GM23338 (cell line): ENCODE measurements at regions not wholly inside any gene's neighbourhood (a gene's known extent, or its start where the extent isn't known, plus 50 kb on each side); places are given as distances from the start of the nearest gene placed in this dataset.

Experiments used
- ATAC-seq: fragments of 200-7000 bp; cut with Tn5 transposase; 3 replicates; pipeline ENCODE4 v1.9.1; 2020
- DNase-seq: peaks from one replicate; pipeline ENCODE4 v3.0.0-alpha.2; 2015; ENCODE audit warnings: low spot score
- H2AFZ ChIP-seq: fragments of 200-600 bp; sonication (generic); 2 replicates; pipeline ENCODE4 v1.8.0; 2016; ENCODE audit warnings: antibody characterized with exemption, mild to moderate bottlenecking, moderate library complexity
- H3F3A ChIP-seq: fragments of 200-600 bp; sonication (generic); replicated peaks from 2 replicates; pipeline ENCODE4 v1.8.0; 2017; ENCODE audit warnings: antibody characterized with exemption, mixed run types, low read depth
- H3K27ac ChIP-seq: fragments of 200-600 bp; sonication (generic); 2 replicates; pipeline ENCODE4 v1.6.1; 2016; ENCODE audit warnings: low read depth
- H3K27me3 ChIP-seq: fragments of 200-600 bp; sonication (generic); 2 replicates; pipeline ENCODE4 v1.8.0; 2016; ENCODE audit warnings: mild to moderate bottlenecking, mixed run types, moderate library complexity; ENCODE audit not compliant: insufficient read depth
- H3K36me3 ChIP-seq: fragments of 200-600 bp; sonication (generic); 2 replicates; pipeline ENCODE4 v1.8.0; 2016; ENCODE audit warnings: mild to moderate bottlenecking; ENCODE audit not compliant: insufficient read depth
- H3K4me1 ChIP-seq: fragments of 200-600 bp; sonication (generic); 2 replicates; pipeline ENCODE4 v1.8.0; 2016; ENCODE audit warnings: mild to moderate bottlenecking, moderate library complexity; ENCODE audit not compliant: insufficient read depth
- H3K4me2 ChIP-seq: fragments of 200-600 bp; sonication (generic); 2 replicates; pipeline ENCODE4 v1.7.1; 2017; ENCODE audit warnings: mixed run types
- H3K4me3 ChIP-seq: fragments of 200-600 bp; sonication (generic); 2 replicates; pipeline ENCODE4 v1.6.1; 2016; ENCODE audit warnings: mixed run types
- H3K79me2 ChIP-seq: fragments of 200-600 bp; sonication (generic); replicated peaks from 2 replicates; pipeline ENCODE4 v1.8.0; 2017; ENCODE audit warnings: mild to moderate bottlenecking; ENCODE audit not compliant: insufficient read depth
- H3K9me2 ChIP-seq: fragments of 200-600 bp; sonication (generic); 2 replicates; pipeline ENCODE4 v1.8.0; 2017; ENCODE audit not compliant: insufficient read depth
- H4K20me1 ChIP-seq: fragments of 200-600 bp; sonication (generic); replicated peaks from 2 replicates; pipeline ENCODE4 v1.8.0; 2017; ENCODE audit warnings: mild to moderate bottlenecking; ENCODE audit not compliant: insufficient read depth
- H3K27ac Mint-ChIP-seq: 2 replicates; pipeline ENCODE4 v1.8.0; 2020; ENCODE audit warnings: inconsistent platforms, mild to moderate bottlenecking, moderate library complexity, mixed read lengths
- H3K27me3 Mint-ChIP-seq: 3 replicates; pipeline ENCODE4 v1.8.0; 2022; ENCODE audit warnings: low read depth, mild to moderate bottlenecking, moderate library complexity, mixed read lengths, inconsistent platforms; ENCODE audit not compliant: insufficient read depth, poor library complexity
- H3K36me3 Mint-ChIP-seq: 3 replicates; pipeline ENCODE4 v1.8.0; 2021; ENCODE audit warnings: low read depth, mild to moderate bottlenecking, inconsistent platforms, moderate library complexity, mixed read lengths
- H3K4me1 Mint-ChIP-seq: 3 replicates; pipeline ENCODE4 v1.8.0; 2020; ENCODE audit warnings: mild to moderate bottlenecking, inconsistent platforms, mixed read lengths
- H3K4me3 Mint-ChIP-seq: 3 replicates; pipeline ENCODE4 v1.8.0; 2021; ENCODE audit warnings: moderate library complexity, mild to moderate bottlenecking, inconsistent platforms, mixed read lengths
- H3K9me3 Mint-ChIP-seq: 3 replicates; pipeline ENCODE4 v1.8.0; 2020; ENCODE audit warnings: moderate library complexity, mild to moderate bottlenecking, inconsistent platforms, mixed read lengths
- CREB1 ChIP-seq: fragments of 250-450 bp; sonication (Bioruptor Pico); IDR thresholded peaks from 2 replicates; pipeline ENCODE4 v1.5.0; 2020; ENCODE audit warnings: low read depth, mild to moderate bottlenecking, moderate library complexity
- EZH2 ChIP-seq: fragments of 200-600 bp; sonication (generic); IDR thresholded peaks from one replicate; pipeline ENCODE4 v1.8.0; 2017; ENCODE audit warnings: antibody characterized with exemption, mild to moderate bottlenecking, low read depth; ENCODE audit not compliant: unreplicated experiment
- EZH2phosphoT487 ChIP-seq: fragments of 200-600 bp; sonication (generic); IDR thresholded peaks from one replicate; pipeline ENCODE4 v1.8.1; 2018; ENCODE audit warnings: antibody characterized with exemption; ENCODE audit not compliant: unreplicated experiment
- JUNB ChIP-seq: IDR thresholded peaks from one replicate; pipeline ENCODE4 v1.6.1; 2016; ENCODE audit warnings: antibody characterized with exemption; ENCODE audit not compliant: unreplicated experiment
- NANOG ChIP-seq: IDR thresholded peaks from 2 replicates; pipeline ENCODE4 v1.6.1; 2016; ENCODE audit warnings: antibody characterized with exemption, borderline replicate concordance
- POLR2AphosphoS5 ChIP-seq: IDR thresholded peaks from 2 replicates; pipeline ENCODE4 v1.6.1; 2016; ENCODE audit warnings: antibody characterized with exemption, low read depth
- ZNF114 ChIP-seq: fragments of 250-450 bp; sonication (Bioruptor Pico); IDR thresholded peaks from 2 replicates; pipeline ENCODE4 v1.5.0; 2020; ENCODE audit warnings: mild to moderate bottlenecking, moderate library complexity
- ZNF331 ChIP-seq: fragments of 250-450 bp; sonication (Bioruptor Pico); IDR thresholded peaks from 2 replicates; pipeline ENCODE4 v1.5.0; 2020; ENCODE audit warnings: low read depth, mild to moderate bottlenecking, moderate library complexity
- TF ChIP-seq, protein P1 (sequence below), 2 experiments: fragments of 200-600 bp in 1 of 2; sonication (generic) in 1 of 2; conservative IDR thresholded peaks; 2 replicates each; pipeline versions ENCODE4 v1.5.1 to v1.6.1; 2016 to 2017; ENCODE audit warnings: antibody characterized with exemption in 2 of 2, low read depth in 2 of 2, mild to moderate bottlenecking in 2 of 2, moderate library complexity in 1 of 2
- TF ChIP-seq, protein P2 (sequence below): IDR thresholded peaks from one replicate; pipeline ENCODE4 v1.6.1; 2018; ENCODE audit warnings: antibody characterized with exemption; ENCODE audit not compliant: unreplicated experiment
- TF ChIP-seq, protein P3 (sequence below): IDR thresholded peaks from 2 replicates; pipeline ENCODE4 v1.6.1; 2016; ENCODE audit warnings: antibody characterized with exemption

DNA sequence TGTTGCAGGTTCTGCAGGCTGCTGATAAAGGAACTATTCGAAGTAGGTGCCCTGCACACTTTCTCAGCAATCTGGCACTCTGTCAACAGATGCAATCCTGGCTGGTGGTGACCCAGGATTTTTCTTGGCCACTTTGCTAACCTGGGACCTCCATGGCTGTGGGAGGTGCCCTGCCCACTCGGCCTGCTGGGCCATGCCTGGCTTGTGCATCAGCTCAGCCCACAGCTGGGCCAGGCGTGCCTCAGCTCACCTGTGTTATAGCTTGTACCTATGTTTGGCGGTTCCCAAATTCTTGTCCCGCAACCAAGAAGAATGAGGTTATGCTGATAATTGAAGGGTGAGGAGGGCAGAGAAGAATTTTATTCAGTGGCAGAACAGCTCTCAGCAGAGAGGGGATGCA is 141.7 kb downstream of the NPY start (continued):
- TF ChIP-seq, protein P1, sequence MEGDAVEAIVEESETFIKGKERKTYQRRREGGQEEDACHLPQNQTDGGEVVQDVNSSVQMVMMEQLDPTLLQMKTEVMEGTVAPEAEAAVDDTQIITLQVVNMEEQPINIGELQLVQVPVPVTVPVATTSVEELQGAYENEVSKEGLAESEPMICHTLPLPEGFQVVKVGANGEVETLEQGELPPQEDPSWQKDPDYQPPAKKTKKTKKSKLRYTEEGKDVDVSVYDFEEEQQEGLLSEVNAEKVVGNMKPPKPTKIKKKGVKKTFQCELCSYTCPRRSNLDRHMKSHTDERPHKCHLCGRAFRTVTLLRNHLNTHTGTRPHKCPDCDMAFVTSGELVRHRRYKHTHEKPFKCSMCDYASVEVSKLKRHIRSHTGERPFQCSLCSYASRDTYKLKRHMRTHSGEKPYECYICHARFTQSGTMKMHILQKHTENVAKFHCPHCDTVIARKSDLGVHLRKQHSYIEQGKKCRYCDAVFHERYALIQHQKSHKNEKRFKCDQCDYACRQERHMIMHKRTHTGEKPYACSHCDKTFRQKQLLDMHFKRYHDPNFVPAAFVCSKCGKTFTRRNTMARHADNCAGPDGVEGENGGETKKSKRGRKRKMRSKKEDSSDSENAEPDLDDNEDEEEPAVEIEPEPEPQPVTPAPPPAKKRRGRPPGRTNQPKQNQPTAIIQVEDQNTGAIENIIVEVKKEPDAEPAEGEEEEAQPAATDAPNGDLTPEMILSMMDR (conservative IDR thresholded peaks at IDR 0.05; ENCODE audit: low read depth in 2 of 2): no peak
- TF ChIP-seq ZNF114 (CRISPR knock-in tag) (no peak), ZNF331 (CRISPR knock-in tag) (no peak), EZH2phosphoT487 (no peak), NANOG (no peak), CREB1 (CRISPR knock-in tag) (no peak), JUNB (no peak), POLR2AphosphoS5 (no peak)
- TF ChIP-seq, protein P2, sequence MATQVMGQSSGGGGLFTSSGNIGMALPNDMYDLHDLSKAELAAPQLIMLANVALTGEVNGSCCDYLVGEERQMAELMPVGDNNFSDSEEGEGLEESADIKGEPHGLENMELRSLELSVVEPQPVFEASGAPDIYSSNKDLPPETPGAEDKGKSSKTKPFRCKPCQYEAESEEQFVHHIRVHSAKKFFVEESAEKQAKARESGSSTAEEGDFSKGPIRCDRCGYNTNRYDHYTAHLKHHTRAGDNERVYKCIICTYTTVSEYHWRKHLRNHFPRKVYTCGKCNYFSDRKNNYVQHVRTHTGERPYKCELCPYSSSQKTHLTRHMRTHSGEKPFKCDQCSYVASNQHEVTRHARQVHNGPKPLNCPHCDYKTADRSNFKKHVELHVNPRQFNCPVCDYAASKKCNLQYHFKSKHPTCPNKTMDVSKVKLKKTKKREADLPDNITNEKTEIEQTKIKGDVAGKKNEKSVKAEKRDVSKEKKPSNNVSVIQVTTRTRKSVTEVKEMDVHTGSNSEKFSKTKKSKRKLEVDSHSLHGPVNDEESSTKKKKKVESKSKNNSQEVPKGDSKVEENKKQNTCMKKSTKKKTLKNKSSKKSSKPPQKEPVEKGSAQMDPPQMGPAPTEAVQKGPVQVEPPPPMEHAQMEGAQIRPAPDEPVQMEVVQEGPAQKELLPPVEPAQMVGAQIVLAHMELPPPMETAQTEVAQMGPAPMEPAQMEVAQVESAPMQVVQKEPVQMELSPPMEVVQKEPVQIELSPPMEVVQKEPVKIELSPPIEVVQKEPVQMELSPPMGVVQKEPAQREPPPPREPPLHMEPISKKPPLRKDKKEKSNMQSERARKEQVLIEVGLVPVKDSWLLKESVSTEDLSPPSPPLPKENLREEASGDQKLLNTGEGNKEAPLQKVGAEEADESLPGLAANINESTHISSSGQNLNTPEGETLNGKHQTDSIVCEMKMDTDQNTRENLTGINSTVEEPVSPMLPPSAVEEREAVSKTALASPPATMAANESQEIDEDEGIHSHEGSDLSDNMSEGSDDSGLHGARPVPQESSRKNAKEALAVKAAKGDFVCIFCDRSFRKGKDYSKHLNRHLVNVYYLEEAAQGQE: no peak
- TF ChIP-seq, protein P3, sequence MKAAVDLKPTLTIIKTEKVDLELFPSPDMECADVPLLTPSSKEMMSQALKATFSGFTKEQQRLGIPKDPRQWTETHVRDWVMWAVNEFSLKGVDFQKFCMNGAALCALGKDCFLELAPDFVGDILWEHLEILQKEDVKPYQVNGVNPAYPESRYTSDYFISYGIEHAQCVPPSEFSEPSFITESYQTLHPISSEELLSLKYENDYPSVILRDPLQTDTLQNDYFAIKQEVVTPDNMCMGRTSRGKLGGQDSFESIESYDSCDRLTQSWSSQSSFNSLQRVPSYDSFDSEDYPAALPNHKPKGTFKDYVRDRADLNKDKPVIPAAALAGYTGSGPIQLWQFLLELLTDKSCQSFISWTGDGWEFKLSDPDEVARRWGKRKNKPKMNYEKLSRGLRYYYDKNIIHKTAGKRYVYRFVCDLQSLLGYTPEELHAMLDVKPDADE: no peak

DNA sequence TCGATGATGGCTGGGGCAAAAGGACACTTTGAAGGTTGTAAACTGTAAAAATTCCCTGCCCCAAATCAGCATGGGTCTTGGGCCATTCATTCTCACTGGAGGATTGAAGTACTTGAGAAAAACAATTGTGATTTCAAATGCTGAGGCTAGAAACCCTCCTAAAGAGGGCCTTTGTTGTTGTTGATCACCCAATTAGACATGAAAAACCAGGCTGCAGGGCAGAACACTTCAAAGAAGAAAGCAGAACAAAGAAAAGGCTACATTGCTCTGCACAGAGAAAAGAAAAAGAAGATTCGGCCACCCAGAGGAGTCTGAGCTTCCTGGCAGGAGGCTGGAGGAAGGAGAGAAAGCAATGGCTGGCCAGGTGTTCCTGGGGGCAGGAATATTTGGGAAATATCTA is 143.1 kb downstream of the NPY start:
- H3K79me2 ChIP-seq: no peaks in the 10 kb centered on the region
- H2AFZ ChIP-seq: no peak overlapping the region
- peak; percentile 63 for DNase-seq
- H3K36me3 Mint-ChIP-seq: peaks cover 39% of the 10 kb centered on the region
- H3K4me1 ChIP-seq: peaks cover 23% of the 10 kb centered on the region
- no peaks in the 10 kb centered on the region for H3K9me2 ChIP-seq
- peaks cover 5% of the 10 kb centered on the region; the same call in 1 of the 2 replicates for H3K27me3 ChIP-seq
- H3K27ac ChIP-seq: no peak overlapping the region
- no peak for TF ChIP-seq EZH2
- TF ChIP-seq NANOG: peak; percentile 84
- TF ChIP-seq, protein P2: no peak
- H3K9me3 Mint-ChIP-seq: peaks cover 36% of the 10 kb centered on the region
- H3K4me3 ChIP-seq: no peak overlapping the region
- H3K4me3 Mint-ChIP-seq: no peak overlapping the region
- H3K36me3 ChIP-seq: peaks cover 19% of the 10 kb centered on the region
- H3K4me2 ChIP-seq: no peak overlapping the region
- peak; percentile 87 for ATAC-seq
- H4K20me1 ChIP-seq: no peaks in the 10 kb centered on the region
- H3K27me3 Mint-ChIP-seq: peaks cover 11% of the 10 kb centered on the region
- H3F3A ChIP-seq: no peaks in the 10 kb centered on the region
- no peak overlapping the region for H3K27ac Mint-ChIP-seq
- H3K4me1 Mint-ChIP-seq: peaks cover 21% of the 10 kb centered on the region
